Cardiac fibroblast (primary cell): ENCODE measurements at regions not wholly inside any gene's neighbourhood (a gene's known extent, or its start where the extent isn't known, plus 50 kb on each side); places are given as distances from the start of the nearest gene placed in this dataset.

ENCODE experiments used
- DNase-seq, 2 donors: peaks; one replicate each; pipeline versions ENCODE4 v3.0.0 to v3.0.0-alpha.2; 2010; ENCODE audit warnings: low read depth in 2 of 2
- H3K4me3 ChIP-seq, 2 donors: replicated peaks in 1 of 2; 1 replicate in 1 of 2; 2 replicates in 1 of 2; pipeline ENCODE4 v1.5.1; 2011; ENCODE audit warnings: low read depth in 2 of 2, low read length in 2 of 2, mild to moderate bottlenecking in 2 of 2, moderate library complexity in 1 of 2
- CTCF ChIP-seq: IDR thresholded peaks from one replicate; pipeline ENCODE4 v1.5.1; 2011; ENCODE audit warnings: low read depth, mild to moderate bottlenecking, low read length, inconsistent platforms

- H3K4me3 ChIP-seq: no peak overlapping the region
- DNase-seq: no peak
- no peak for TF ChIP-seq CTCF
Measured at GRCh38 chr16:86662195-86662594, 83.8 kb downstream of the FOXL1 start.

DNA sequence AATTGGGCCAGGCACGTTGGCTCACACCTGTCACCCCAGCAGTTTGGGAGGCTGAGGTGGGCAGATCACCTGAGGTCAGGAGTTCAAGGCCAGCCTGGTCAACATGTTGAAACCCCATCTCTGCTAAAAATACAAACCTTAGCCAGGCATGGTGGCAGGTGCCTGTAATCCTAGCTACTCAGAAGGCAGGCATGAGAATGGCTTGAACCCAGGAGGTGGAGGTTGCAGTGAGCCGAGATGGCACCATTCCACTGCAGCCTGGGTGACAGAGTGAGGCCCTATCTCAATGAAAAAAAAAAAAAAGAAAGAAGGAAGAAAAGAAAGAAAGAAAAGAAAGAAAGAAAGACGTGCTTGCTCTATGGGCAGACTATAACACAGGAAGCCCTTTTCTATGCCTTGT, 84.4 kb downstream of the FOXL1 start:
- no peak for TF ChIP-seq CTCF
- DNase-seq: no peak
- H3K4me3 ChIP-seq: no peak overlapping the region

DNA sequence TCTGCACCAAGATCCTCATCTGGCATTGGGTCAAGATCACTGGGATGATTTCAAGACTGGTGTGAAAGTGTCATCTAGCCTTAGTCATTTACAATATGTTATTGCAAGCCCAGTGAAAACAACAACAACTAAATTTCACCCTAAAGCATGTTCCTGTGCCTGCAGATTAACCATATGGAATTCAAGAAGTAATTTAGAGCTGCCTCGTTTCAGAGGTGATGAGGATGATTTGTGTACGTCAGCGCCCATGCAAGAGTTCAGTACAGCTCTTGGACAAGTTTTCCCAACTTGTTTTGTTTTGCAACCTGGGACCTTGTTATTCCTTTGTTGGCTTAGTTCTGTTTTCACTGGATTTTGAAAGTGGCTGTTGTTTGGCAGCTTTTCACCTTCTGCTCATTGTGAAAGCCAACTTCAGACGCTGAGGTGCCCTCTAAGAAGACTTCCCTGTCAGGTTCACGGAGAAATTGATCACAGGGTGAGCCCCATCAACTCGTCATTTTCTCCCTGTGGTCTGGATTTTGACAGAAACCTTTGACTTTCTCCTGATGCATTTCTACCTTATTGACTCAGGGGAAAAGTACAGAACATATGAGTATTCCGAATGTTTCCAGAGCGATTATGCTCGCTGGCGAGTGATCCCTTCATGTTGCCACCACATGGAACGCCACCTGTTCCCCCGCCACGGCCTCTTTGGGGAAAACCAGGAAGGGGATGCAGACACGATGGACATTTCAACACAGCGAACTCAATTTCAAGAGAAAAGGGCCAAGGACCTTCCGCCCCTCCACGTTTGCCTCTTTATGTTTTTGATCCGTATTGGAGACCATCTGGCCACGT, 85.6 kb downstream of the FOXL1 start:
- DNase-seq: peak; percentile 71 to 73
- TF ChIP-seq CTCF: no peak
- H3K4me3 ChIP-seq: no peak overlapping the region

GRCh38 chr16:86664522-86665318, 86.4 kb downstream of the FOXL1 start:
- peak overlapping the region in 1 of 2 donors; percentile 4 for H3K4me3 ChIP-seq
- peak; percentile 89 to 100 for DNase-seq
- no peak for TF ChIP-seq CTCF

GRCh38 chr16:86665319-86665675, 86.9 kb downstream of the FOXL1 start:
- peak overlapping the region in 1 of 2 donors; percentile 4 for H3K4me3 ChIP-seq
- TF ChIP-seq CTCF: no peak
- peak; percentile 66 to 95 for DNase-seq

DNA sequence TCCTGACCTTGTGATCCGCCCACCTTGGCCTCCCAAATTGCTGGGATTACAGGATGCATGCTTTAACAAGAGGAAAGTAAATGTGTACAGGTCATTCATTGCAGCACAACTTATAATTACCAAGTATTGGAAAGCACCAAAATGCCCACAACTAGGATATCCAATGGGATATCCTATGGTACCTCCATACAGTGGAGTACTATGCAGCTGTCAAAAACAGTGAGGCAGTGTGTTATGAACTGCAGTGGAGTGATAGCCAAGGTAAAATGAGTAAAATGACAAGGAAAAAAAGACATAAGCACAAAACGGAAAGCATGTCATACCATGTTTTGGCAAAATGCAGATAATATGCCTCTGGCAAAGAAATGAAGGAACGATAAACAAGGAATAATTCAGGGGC, 87.6 kb downstream of the FOXL1 start:
- no peak for TF ChIP-seq CTCF
- H3K4me3 ChIP-seq: no peak overlapping the region
- DNase-seq: no peak
